ENCODE measurements at regions not wholly inside any gene's neighbourhood (a gene's known extent, or its start where the extent isn't known, plus 50 kb on each side); places are given as distances from the start of the nearest gene placed in this dataset.
"Not testable (repeated sequence)": the region's sequence is repeated elsewhere in the genome, so short reads cannot be mapped to it uniquely, and the experiment has no call there.

DNA sequence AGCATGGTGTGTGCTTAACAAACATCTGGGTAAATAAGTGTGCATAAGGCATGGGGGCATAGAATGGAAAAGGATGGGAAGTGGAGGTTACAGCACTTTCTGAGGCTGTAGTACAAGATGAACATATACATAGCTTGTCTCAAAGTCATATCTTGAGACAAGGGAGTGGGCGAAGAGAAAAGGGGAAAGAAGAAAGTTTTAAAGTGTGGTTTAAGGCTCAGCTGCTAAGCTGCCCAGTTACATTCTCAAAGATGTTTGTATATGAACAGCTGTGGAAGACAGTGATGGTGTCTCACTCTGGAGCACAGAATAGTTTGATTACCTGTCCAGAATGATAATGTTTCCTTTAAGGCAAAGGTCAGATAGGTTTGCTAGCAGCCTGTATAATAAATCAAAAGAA is 61.9 kb upstream of the LANCL2 start:
- no peak for DNase-seq (ENCODE audit: low spot score)

DNA sequence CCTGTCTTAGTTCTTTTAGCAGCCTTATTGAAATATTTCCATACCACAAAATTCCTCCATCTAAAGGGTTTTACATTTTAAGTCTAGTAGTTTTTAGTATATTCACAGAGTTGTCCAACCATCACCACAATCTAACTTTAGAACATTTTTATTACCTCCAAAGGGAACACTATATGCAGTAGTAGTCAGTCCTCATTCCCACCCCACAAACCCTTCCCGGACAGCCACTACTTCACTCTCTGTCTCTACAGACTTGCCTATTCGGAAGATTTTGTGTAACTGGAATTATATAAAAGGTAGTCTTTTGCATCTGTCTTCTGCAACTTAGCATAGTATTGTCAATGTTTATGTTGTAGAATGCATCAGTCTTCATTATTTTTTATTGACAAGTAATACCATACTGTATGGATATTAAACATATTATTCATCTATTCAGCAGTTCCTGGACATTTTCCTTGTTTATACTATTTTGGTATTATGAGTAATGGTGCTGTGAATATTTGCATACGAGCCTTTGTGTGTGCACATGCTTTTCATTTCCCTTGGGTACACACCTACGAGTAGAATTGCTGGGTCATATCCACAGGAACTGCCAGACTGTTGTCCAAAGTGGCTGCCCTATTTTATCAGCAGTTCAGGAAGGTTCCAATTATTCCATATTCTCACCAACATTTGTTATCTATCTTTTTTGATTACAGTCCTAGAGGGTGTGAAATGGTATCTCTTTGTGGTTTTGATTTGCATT is 60.9 kb upstream of the LANCL2 start:
- no peak for DNase-seq (ENCODE audit: low spot score)

DNA sequence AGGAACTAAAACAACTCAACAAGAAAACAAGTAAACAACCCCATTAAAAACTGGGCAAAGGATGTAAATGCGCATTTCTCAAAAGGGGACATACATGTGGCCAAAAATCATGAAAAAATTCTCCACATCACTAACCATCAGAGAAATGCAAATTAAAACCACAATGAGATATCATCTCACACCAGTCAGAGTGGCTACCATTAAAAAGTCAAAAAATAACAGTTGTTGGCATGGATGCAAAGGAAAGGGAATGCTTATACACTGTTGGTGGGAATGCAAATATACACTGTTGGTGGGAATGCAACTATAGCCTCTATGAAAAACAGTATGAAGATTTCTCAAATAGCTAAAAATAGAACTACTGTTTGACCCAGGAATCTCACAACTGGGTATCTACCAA is 60.0 kb upstream of the LANCL2 start:
- no peak for DNase-seq (ENCODE audit: low spot score)

DNA sequence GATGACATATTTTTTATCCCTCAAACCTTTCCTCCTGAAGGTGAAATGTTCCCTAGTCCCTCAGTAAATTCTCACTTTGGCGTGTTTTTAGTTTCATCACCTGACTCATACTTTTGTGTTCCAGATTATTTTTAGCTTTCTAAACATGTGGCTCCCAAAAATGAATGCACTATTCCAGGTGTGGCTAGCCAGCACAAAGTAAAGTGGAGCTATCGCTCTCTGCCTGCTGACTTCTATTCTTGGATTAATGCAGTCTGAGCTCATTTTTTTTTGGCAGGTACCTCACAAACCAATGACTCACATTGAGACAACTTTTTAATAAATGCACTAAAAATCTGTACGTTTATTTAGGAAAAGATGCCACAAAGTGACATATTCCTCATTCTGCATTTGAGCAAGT is 58.8 kb upstream of the LANCL2 start:
- no peak for DNase-seq (ENCODE audit: low spot score)

DNA sequence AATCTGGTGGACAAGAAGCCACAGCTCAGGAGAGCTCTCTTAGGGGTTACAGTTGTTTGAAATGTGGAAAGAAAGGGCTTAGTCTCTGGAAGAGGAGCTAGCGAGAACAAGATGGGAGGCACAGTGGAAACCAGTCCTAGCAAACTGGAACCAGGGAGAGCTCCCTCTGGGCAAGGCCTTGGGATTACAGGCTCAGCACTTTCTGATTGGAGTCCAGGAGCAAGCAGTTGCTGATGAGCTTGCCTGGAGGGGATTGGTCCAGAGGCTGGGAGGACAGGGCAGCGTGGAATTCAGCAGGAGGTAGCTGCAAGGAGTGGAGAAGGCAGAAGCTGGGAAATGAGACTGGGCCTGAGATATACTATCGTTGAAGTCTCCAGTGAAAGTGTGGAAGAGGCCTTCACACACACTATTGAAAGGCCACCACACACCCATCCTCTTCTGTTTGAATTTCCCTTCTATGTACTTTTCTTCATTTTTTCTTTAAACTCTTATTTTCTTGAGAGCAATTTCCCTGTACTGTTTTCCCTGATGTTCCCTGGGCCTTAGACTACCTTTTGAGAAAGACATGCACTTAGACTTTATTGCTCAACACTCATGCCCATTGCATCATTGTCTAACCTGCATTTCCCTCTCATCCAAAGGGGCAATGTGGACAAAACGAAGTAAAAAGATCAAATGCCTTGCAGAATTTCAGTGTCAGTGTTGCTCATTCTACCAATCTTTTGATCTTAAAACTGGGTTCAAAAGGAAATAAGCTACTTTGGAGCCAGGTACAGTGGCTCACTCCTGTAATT is 57.8 kb upstream of the LANCL2 start:
- DNase-seq (ENCODE audit: low spot score): no peak

DNA sequence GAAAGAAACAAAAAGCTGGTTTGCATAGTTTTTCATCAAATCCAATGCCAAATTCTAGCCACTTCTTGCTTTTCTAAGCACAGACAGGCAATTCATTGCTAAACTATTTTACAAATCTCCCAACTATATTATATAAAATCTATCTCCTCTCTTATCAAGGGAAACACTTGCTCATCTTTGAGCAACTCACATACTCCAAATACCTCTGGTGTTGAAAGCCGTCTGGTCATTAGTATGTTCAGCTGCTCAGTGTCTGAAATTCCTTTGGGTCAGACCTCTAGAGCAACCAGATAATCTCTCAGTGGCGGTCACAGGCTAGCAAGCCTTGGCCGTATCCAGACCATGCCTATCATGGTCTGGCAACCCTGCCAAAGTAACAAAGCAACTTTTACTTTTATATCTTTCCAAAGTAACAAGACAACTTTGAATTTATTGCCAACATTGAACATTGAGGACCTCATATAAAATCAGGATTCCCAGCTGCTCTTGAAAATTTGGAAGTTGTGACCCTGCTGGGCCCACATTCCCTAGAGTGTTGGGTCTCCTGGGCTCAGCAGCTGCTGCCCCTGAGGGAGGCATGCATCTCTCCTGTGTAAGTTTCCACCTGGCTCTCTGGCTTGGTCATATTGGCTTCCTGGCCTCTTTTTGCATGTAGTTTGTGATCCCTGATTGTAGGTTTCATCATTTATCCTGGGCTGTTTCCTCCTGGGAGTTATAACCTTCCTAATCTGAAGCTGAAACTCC is 56.8 kb upstream of the LANCL2 start:
- DNase-seq (ENCODE audit: low spot score): no peak

DNA sequence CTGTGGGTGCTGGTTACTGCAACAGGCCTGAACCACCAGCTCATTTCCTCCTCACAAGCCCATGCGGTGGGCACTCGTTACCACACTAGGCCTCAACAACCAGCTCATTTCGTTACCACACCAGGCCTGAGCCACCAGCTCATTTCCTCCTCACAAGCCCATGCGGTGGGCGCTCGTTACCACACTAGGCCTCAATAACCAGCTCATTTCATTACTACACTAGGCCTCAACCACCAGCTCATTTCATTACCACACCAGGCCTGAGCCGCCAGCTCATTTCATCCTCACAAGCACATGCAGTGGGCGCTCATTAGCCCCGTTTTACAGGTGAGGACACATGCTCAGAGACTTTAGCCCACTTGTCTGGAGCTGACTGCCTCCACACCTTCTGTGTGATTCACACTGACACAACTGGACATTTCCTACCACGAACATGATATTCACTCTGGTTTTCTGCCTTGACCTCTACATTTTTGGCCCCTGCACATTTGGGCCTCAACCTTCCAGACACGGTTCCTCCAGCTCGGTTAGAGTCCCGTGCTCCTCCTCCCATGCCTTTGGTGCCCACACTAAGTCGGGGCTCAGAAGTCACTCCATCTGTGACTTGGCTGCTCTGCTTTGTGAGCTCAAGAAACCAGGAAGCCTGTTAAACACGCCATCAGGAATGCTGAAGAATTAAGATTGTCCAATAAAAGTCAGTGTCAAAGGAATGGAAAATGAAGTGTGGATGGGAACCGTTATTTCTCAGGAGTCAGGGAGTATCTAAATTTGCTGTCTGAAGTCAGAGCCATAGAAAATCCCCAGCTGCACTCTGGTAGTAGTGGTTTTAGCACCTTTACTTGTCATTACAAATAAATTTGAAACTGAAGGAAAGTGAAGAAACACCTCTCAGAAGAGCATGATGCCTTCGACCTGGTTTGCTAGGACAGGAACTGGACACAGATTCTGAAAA is 55.8 kb upstream of the LANCL2 start:
- DNase-seq (ENCODE audit: low spot score): no peak

DNA sequence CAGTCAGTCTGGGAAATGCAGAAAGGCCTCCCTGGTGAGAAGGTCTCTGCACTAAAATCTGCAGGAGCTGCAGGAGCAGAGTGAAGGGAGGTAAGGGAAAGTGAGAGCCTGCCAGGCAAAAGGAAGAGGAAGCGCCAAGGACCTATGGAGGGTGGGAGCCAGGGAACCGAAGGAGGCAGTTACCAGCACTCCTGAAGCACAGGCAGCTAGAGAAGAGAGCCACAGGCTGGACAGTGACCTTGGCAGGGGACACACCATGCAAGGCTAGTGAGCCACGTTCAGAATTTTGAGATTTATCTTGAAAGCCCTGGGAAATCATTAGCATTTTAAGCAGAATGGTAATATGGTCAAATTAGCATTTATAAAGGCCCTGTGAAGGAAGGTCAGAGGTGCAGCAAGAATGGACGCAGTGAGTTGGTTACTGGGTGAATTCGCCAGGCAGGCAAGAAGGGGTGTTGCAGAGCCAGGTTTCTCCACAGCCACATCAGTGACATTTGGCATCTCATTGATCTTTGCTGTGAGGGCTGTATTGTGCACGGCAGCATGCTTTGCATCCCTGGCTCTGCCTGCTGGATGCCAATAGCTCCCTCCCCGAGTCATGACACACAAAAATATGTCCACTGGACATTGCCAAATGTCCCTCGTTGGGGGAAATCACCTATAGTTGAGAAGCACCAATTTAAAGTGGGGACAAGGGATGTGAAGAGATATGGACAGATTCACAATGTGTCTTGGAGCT is 54.7 kb upstream of the LANCL2 start:
- DNase-seq (ENCODE audit: low spot score): no peak

DNA sequence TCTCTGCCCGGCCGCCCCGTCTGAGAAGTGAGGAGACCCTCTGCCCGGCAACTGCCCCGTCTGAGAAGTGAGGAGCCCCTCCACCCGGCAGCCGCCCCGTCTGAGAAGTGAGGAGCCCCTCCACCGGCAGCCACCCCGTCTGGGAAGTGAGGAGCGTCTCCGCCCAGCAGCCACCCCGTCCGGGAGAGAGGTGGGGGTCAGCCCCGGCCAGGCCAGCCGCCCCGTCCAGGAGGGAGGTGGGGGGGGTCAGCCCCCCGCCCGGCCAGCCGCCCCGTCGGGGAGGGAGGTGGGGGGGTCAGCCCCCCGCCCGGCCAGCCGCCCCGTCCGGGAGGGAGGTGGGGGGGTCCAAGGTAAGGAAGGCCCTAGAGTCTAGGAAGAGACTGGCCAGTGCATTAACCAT is 53.2 kb upstream of the LANCL2 start:
- not testable (repeated sequence) for DNase-seq (ENCODE audit: low spot score)

DNA sequence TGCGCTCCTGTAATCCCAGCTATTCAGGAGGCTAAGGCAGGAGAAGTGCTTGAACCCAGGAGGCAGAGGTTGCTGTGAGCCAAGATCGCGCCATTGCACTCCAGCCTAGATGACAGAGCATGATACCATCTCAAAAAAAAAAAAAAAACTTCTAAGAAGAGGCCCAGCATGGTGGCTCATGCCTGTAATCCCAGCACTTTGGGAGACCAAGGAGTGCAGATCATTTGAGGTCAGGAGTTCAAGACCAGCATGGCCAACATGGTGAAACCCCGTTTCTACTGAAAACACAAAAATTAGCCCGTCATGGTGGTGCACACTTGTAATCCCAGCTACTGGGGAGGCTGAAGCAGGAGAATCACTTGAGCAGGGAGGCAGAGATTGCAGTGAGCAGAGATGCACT is 51.5 kb upstream of the LANCL2 start:
- DNase-seq (ENCODE audit: low spot score): not testable (repeated sequence)

DNA sequence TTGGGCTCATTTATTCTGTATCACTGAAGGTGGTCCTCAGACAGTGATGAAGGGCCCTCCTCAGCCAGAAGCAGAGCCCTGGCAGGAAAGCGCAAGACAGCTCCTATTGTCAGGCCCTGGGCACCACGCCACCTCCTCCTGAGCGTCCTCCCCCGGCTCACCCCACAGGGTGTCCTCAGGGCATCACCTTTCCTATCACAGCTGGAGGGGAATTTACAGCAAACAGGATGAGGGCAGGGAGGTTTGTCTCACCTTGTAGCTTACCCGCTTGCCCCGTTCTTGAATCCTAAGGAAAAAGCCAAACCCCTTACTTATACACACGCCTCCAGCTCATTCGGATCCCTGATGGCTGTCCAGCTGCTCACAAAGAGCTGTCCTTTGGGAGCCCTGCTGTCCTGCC is 50.2 kb upstream of the LANCL2 start:
- no peak for DNase-seq (ENCODE audit: low spot score)

All from SK-N-DZ (cell line).